Esophagus squamous epithelium (tissue), 5 donors: ENCODE measurements at regions not wholly inside any gene's neighbourhood (a gene's known extent, or its start where the extent isn't known, plus 50 kb on each side); places are given as distances from the start of the nearest gene placed in this dataset.

Experiments
- DNase-seq: peaks from one replicate; lab custom pipeline; 2025; lab: John Stamatoyannopoulos, UW
- H3K27ac ChIP-seq, 4 donors: fragments of 200-600 bp; sonication (generic); one replicate each; pipeline ENCODE4 v1.5.1; 2016 to 2019; ENCODE audit warnings: mild to moderate bottlenecking in 1 of 4
- H3K27me3 ChIP-seq, 4 donors: fragments of 200-600 bp; sonication (generic); 1 replicate in 3 of 4; 2 replicates in 1 of 4; pipeline versions ENCODE4 v1.5.1 to v1.6.0; 2017 to 2021; ENCODE audit warnings: antibody characterized with exemption in 1 of 4
- H3K36me3 ChIP-seq, 3 donors: fragments of 200-600 bp; sonication (generic); one replicate each; pipeline ENCODE4 v1.5.1; 2016 to 2019
- H3K4me1 ChIP-seq, 3 donors: fragments of 200-600 bp; sonication (generic); one replicate each; pipeline ENCODE4 v1.5.1; 2017 to 2019
- H3K4me3 ChIP-seq, 4 donors: fragments of 200-600 bp; sonication (generic); 1 replicate in 3 of 4; 2 replicates in 1 of 4; pipeline ENCODE4 v1.5.1; 2016 to 2019; ENCODE audit warnings: mild to moderate bottlenecking in 2 of 4, moderate library complexity in 1 of 4
- H3K9me3 ChIP-seq, 3 donors: fragments of 200-600 bp; sonication (generic); one replicate each; pipeline ENCODE4 v1.5.1; 2016 to 2019
- CTCF ChIP-seq, 6 experiments: fragments of 450-650 bp in 4 of 6; fragments of 200-600 bp in 2 of 6; sonication (generic) in 2 of 6; IDR thresholded peaks; one replicate each; pipeline ENCODE4 v1.5.1; 2016 to 2019; ENCODE audit warnings: antibody characterized with exemption in 6 of 6, mild to moderate bottlenecking in 4 of 6, moderate library complexity in 4 of 6
- POLR2A ChIP-seq, 4 donors: fragments of 450-650 bp; IDR thresholded peaks; one replicate each; pipeline ENCODE4 v1.6.1; 2017; ENCODE audit warnings: antibody characterized with exemption in 4 of 4, mild to moderate bottlenecking in 4 of 4, moderate library complexity in 3 of 4
- WGBS, 2 donors: methylation state at CpG; one replicate each; pipeline ENCODE4 v1.1.5; 2018; 5-methylcytosine and 5-hydroxymethylcytosine counted together
- intact Hi-C: fragments of 100-400 bp; cut with DNase I; formaldehyde crosslinking; loops from one replicate; pipeline ENCODE4 v1.15.0; 2022
- donor health status: DM: yes; HTN: yes; CAD: no.

- intact Hi-C loops: no loop called here
- 67 to 75% methylated on average over 1 of the region's 1 CpG for WGBS, 2 donors
- Histone ChIP-seq H3K4me3 (no peak overlapping the region), H3K27me3 (no peaks in the 10 kb centered on the region), H3K36me3 (no peaks in the 10 kb centered on the region), H3K9me3 (no peaks in the 10 kb centered on the region), H3K4me1 (no peaks in the 10 kb centered on the region), H3K27ac (no peak overlapping the region)
- no peak for TF ChIP-seq POLR2A (IDR thresholded peaks at IDR 0.05)
- DNase-seq: no peak
Measured at GRCh38 chr13:38628554-38628953, 58.3 kb upstream of the FREM2 start.

- 50 to 52% methylated on average over 4 of the region's 4 CpGs for WGBS, 2 donors
- Histone ChIP-seq H3K27me3 (no peaks in the 10 kb centered on the region), H3K4me3 (no peak overlapping the region), H3K4me1 (no peaks in the 10 kb centered on the region), H3K27ac (no peak overlapping the region), H3K9me3 (no peaks in the 10 kb centered on the region), H3K36me3 (no peaks in the 10 kb centered on the region)
- TF ChIP-seq CTCF (IDR thresholded peaks at IDR 0.05) (no peak), POLR2A (IDR thresholded peaks at IDR 0.05) (no peak)
- DNase-seq: no peak
- intact Hi-C loops: no loop called here
Measured at GRCh38 chr13:38630780-38631179, 56.1 kb upstream of the FREM2 start.

- no peaks in the 10 kb centered on the region for H3K27me3 ChIP-seq
- H3K9me3 ChIP-seq: no peaks in the 10 kb centered on the region
- no peak overlapping the region for H3K4me3 ChIP-seq
- TF ChIP-seq POLR2A (IDR thresholded peaks at IDR 0.05) (no peak), CTCF (IDR thresholded peaks at IDR 0.05) (no peak)
- no peak overlapping the region for H3K27ac ChIP-seq
- intact Hi-C loops: no loop called here
- 65 to 66% methylated on average over 4 of the region's 4 CpGs for WGBS, 2 donors
- no peak for DNase-seq
- no peaks in the 10 kb centered on the region for H3K4me1 ChIP-seq
- H3K36me3 ChIP-seq: no peaks in the 10 kb centered on the region
Measured at GRCh38 chr13:38635030-38635429, 51.8 kb upstream of the FREM2 start.

- 44 to 55% methylated on average over 3 of the region's 3 CpGs for WGBS, 2 donors
- no peaks in the 10 kb centered on the region for H3K4me1 ChIP-seq
- H3K27ac ChIP-seq: no peak overlapping the region
- no peak overlapping the region for H3K4me3 ChIP-seq
- H3K36me3 ChIP-seq: no peaks in the 10 kb centered on the region
- intact Hi-C loops: no loop called here
- H3K9me3 ChIP-seq: no peaks in the 10 kb centered on the region
- DNase-seq: no peak
- TF ChIP-seq POLR2A (IDR thresholded peaks at IDR 0.05): no peak
- no peak for TF ChIP-seq CTCF (IDR thresholded peaks at IDR 0.05)
- no peaks in the 10 kb centered on the region for H3K27me3 ChIP-seq
Measured at GRCh38 chr13:38636073-38636472, 50.8 kb upstream of the FREM2 start.

GRCh38 chr13:38636761-38637160 is 50.1 kb upstream of the FREM2 start:
- H3K4me3 ChIP-seq: no peak overlapping the region
- intact Hi-C loops: no loop called here
- no peak for DNase-seq
- H3K27ac ChIP-seq: no peak overlapping the region
- TF ChIP-seq POLR2A (IDR thresholded peaks at IDR 0.05) (no peak), CTCF (IDR thresholded peaks at IDR 0.05) (no peak)
- H3K4me1 ChIP-seq: no peaks in the 10 kb centered on the region
- no peaks in the 10 kb centered on the region for H3K9me3 ChIP-seq
- H3K36me3 ChIP-seq: no peaks in the 10 kb centered on the region
- no peaks in the 10 kb centered on the region for H3K27me3 ChIP-seq
- 56 to 59% methylated on average over 2 of the region's 2 CpGs for WGBS, 2 donors
